A673 (cell line): ENCODE measurements at regions not wholly inside any gene's neighbourhood (a gene's known extent, or its start where the extent isn't known, plus 50 kb on each side); places are given as distances from the start of the nearest gene placed in this dataset.

ENCODE experiments used
- BruUV-seq: library from RNA; stranded (reverse); fragments of 400-500 nt; replicated peaks from 2 replicates; lab custom pipeline; 2021; lab: Mats Ljungman, UMichigan
- CTCF ChIA-PET: fragments of 300-600 bp; sonication (Branson Sonifier 250); formaldehyde crosslinking; loops from one replicate; lab custom pipeline; 2022; ENCODE audit warnings: antibody characterized with exemption; lab: Charles Lee
- POLR2A ChIA-PET: fragments of 300-600 bp; sonication (Branson Sonifier 250); formaldehyde crosslinking; loops from one replicate; lab custom pipeline; 2022; ENCODE audit warnings: antibody characterized with exemption; ENCODE audit not compliant: low non-redundant PET; lab: Charles Lee
- DNase-seq: peaks from one replicate; pipeline ENCODE4 v3.0.0-alpha.2; 2015; ENCODE audit warnings: low spot score
- H3K27ac ChIP-seq: fragments of 200-600 bp; sonication (generic); 2 replicates; pipeline ENCODE4 v1.5.1; 2016; ENCODE audit warnings: mixed run types, low read depth, mild to moderate bottlenecking, mixed read lengths, antibody characterized with exemption, low read length; ENCODE audit not compliant: poor library complexity, severe bottlenecking
- H3K27me3 ChIP-seq: fragments of 200-600 bp; sonication (generic); replicated peaks from 2 replicates; pipeline ENCODE4 v1.6.1; 2017; ENCODE audit warnings: mixed run types, low read depth, mild to moderate bottlenecking, mixed read lengths, antibody characterized with exemption, low read length; ENCODE audit not compliant: insufficient read depth, poor library complexity
- H3K36me3 ChIP-seq: fragments of 200-600 bp; sonication (generic); 2 replicates; pipeline ENCODE4 v1.6.1; 2016; ENCODE audit warnings: mixed run types, mild to moderate bottlenecking, mixed read lengths, antibody characterized with exemption, low read length; ENCODE audit not compliant: insufficient read depth, poor library complexity, severe bottlenecking
- H3K4me1 ChIP-seq: fragments of 200-600 bp; sonication (generic); 2 replicates; pipeline ENCODE4 v1.6.1; 2017; ENCODE audit warnings: mixed run types, mild to moderate bottlenecking, mixed read lengths, antibody characterized with exemption, low read length; ENCODE audit not compliant: insufficient read depth, poor library complexity, severe bottlenecking
- H3K4me3 ChIP-seq: fragments of 200-600 bp; sonication (generic); 2 replicates; pipeline ENCODE4 v1.5.1; 2016; ENCODE audit warnings: low read depth, mixed run types, mild to moderate bottlenecking, mixed read lengths, low read length; ENCODE audit not compliant: poor library complexity, severe bottlenecking
- H3K9me3 ChIP-seq: fragments of 200-600 bp; sonication (generic); 2 replicates; pipeline ENCODE4 v1.6.1; 2016; ENCODE audit warnings: mixed run types, low read depth, mild to moderate bottlenecking, mixed read lengths, antibody characterized with exemption, low read length; ENCODE audit not compliant: poor library complexity, severe bottlenecking
- EZH2 ChIP-seq: fragments of 200-600 bp; sonication (generic); IDR thresholded peaks from 2 replicates; pipeline ENCODE4 v1.6.1; 2017; ENCODE audit warnings: borderline replicate concordance, low read depth, mild to moderate bottlenecking, mixed read lengths, antibody characterized with exemption, low read length; ENCODE audit not compliant: poor library complexity, severe bottlenecking
- intact Hi-C: fragments of 100-400 bp; cut with micrococcal nuclease; formaldehyde crosslinking; loops from one replicate; pipeline ENCODE4 v1.10.0; 2022; ENCODE audit not compliant: unreplicated experiment
- TF ChIP-seq, protein P1 (sequence below): fragments of 300-800, 200-600 bp; sonication (generic); conservative IDR thresholded peaks from 2 replicates; pipeline ENCODE4 v1.5.1; 2017; ENCODE audit warnings: low read depth, mild to moderate bottlenecking, antibody characterized with exemption, low read length, moderate library complexity, mixed read lengths

- Histone ChIP-seq H3K4me3 (no peak overlapping the region), H3K27ac (no peak overlapping the region), H3K4me1 (no peaks in the 10 kb centered on the region), H3K27me3 (no peaks in the 10 kb centered on the region), H3K36me3 (no peaks in the 10 kb centered on the region), H3K9me3 (peaks cover 7% of the 10 kb centered on the region)
- CTCF ChIA-PET = no interaction called here
- TF ChIP-seq EZH2 = no peak
- TF ChIP-seq, protein P1, sequence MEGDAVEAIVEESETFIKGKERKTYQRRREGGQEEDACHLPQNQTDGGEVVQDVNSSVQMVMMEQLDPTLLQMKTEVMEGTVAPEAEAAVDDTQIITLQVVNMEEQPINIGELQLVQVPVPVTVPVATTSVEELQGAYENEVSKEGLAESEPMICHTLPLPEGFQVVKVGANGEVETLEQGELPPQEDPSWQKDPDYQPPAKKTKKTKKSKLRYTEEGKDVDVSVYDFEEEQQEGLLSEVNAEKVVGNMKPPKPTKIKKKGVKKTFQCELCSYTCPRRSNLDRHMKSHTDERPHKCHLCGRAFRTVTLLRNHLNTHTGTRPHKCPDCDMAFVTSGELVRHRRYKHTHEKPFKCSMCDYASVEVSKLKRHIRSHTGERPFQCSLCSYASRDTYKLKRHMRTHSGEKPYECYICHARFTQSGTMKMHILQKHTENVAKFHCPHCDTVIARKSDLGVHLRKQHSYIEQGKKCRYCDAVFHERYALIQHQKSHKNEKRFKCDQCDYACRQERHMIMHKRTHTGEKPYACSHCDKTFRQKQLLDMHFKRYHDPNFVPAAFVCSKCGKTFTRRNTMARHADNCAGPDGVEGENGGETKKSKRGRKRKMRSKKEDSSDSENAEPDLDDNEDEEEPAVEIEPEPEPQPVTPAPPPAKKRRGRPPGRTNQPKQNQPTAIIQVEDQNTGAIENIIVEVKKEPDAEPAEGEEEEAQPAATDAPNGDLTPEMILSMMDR = peak; percentile 38
- peak; percentile 4 for DNase-seq
- POLR2A ChIA-PET = no interaction called here
- intact Hi-C loops = no loop called here
- BruUV-seq = no TSS peak
Observed at GRCh38 chr18:41899535-41899934, 55.5 kb upstream of the PIK3C3 start.

DNA sequence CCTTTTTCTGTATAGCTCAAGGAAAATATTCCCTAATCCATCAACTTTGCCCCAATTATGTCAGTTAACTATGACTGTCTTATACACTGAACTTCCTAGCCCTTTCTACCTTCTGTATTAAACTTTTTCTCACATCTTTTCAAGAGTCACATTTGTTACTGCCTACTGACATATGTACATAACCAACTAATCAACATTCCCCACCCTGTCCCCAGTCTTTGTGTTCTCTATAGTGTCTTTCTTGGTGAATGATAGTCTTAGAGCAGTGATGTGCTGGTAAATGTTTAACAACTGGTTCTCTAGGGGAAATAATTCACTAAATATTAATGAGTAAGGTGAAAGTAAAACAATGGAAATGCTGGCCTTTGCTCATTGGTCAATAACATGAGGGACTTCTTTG is 61.6 kb upstream of the PIK3C3 start:
- Histone ChIP-seq H3K4me1 (no peaks in the 10 kb centered on the region), H3K27ac (no peak overlapping the region), H3K27me3 (no peaks in the 10 kb centered on the region), H3K9me3 (peaks cover 7% of the 10 kb centered on the region), H3K4me3 (no peak overlapping the region), H3K36me3 (no peaks in the 10 kb centered on the region)
- TF ChIP-seq, protein P1 = no peak
- no peak for TF ChIP-seq EZH2
- no peak for DNase-seq
- ChIA-PET CTCF (no interaction called here), POLR2A (no interaction called here)
- BruUV-seq = no TSS peak
- intact Hi-C loops = no loop called here

GRCh38 chr18:41887100-41887499 is 67.9 kb upstream of the PIK3C3 start:
- DNase-seq = no peak
- TF ChIP-seq EZH2 = no peak
- TF ChIP-seq, protein P1 = no peak
- ChIA-PET POLR2A (no interaction called here), CTCF (no interaction called here)
- Histone ChIP-seq H3K4me3 (no peak overlapping the region), H3K27ac (no peak overlapping the region), H3K36me3 (no peaks in the 10 kb centered on the region), H3K4me1 (no peaks in the 10 kb centered on the region), H3K9me3 (no peaks in the 10 kb centered on the region), H3K27me3 (no peaks in the 10 kb centered on the region)
- BruUV-seq = no TSS peak
- intact Hi-C loops = no loop called here
